CD4-positive, alpha-beta T cell (primary cell): ENCODE measurements at regions not wholly inside any gene's neighbourhood (a gene's known extent, or its start where the extent isn't known, plus 50 kb on each side); places are given as distances from the start of the nearest gene placed in this dataset.

Experiments
- ATAC-seq: fragments of 200-7000 bp; cut with Tn5 transposase; one replicate; pipeline ENCODE4 v1.10.0; 2022; ENCODE audit warnings: mild to moderate bottlenecking; ENCODE audit not compliant: poor library complexity
- CTCF ChIA-PET: fragments of 350-600 bp; sonication (Branson Sonifier 250); formaldehyde crosslinking; loops from one replicate; lab custom pipeline; 2021; ENCODE audit warnings: antibody characterized with exemption, inconsistent platforms; lab: Charles Lee
- POLR2A ChIA-PET: fragments of 350-600 bp; sonication (Branson Sonifier 250); formaldehyde crosslinking; loops from one replicate; lab custom pipeline; 2021; ENCODE audit warnings: antibody characterized with exemption, inconsistent platforms; lab: Charles Lee
- DNase-seq, 14 experiments: peaks; one replicate each; pipeline ENCODE4 v3.0.0-alpha.2; 2013 to 2020; ENCODE audit warnings: mixed read lengths in 2 of 14
- H3K27ac ChIP-seq, 2 donors: one replicate each; pipeline versions ENCODE4 v1.5.1 to v1.7.0; 2013; ENCODE audit warnings: low read length in 2 of 2, low read depth in 1 of 2, mild to moderate bottlenecking in 1 of 2
- H3K27me3 ChIP-seq, 2 experiments: 1 replicate in 1 of 2; 2 replicates in 1 of 2; pipeline versions ENCODE4 v1.6.1 to v1.7.0; 2013; ENCODE audit warnings: low read length in 2 of 2, control low read depth in 1 of 2, mild to moderate bottlenecking in 1 of 2, moderate library complexity in 1 of 2; ENCODE audit not compliant: insufficient read depth in 2 of 2, control insufficient read depth in 1 of 2
- H3K36me3 ChIP-seq: one replicate; pipeline ENCODE4 v1.6.1; 2013; ENCODE audit warnings: low read length, control low read depth; ENCODE audit not compliant: insufficient read depth
- H3K4me1 ChIP-seq: one replicate; pipeline ENCODE4 v1.6.1; 2013; ENCODE audit warnings: low read length, control low read depth; ENCODE audit not compliant: insufficient read depth
- H3K4me3 ChIP-seq: one replicate; pipeline ENCODE4 v1.5.1; 2013; ENCODE audit warnings: mild to moderate bottlenecking, low read length, moderate library complexity
- H3K9me3 ChIP-seq, 2 experiments: 1 replicate in 1 of 2; 2 replicates in 1 of 2; pipeline versions ENCODE4 v1.6.1 to v1.7.0; 2013; ENCODE audit warnings: low read length in 2 of 2, mild to moderate bottlenecking in 2 of 2, control low read depth in 1 of 2, moderate library complexity in 1 of 2; ENCODE audit not compliant: control insufficient read depth in 1 of 2, insufficient read depth in 1 of 2
- H3K27ac Mint-ChIP-seq: one replicate; pipeline ENCODE4 v1.8.0; 2020; ENCODE audit warnings: mixed read lengths
- H3K27me3 Mint-ChIP-seq: one replicate; pipeline ENCODE4 v1.8.0; 2021; ENCODE audit warnings: mixed read lengths
- H3K36me3 Mint-ChIP-seq: one replicate; pipeline ENCODE4 v1.8.0; 2021; ENCODE audit warnings: low read depth, mixed read lengths
- H3K4me1 Mint-ChIP-seq: one replicate; pipeline ENCODE4 v1.8.0; 2021; ENCODE audit warnings: low read depth, mixed read lengths
- H3K4me3 Mint-ChIP-seq: one replicate; pipeline ENCODE4 v1.8.0; 2020; ENCODE audit warnings: mild to moderate bottlenecking, mixed read lengths
- H3K9me3 Mint-ChIP-seq: one replicate; pipeline ENCODE4 v1.8.0; 2020; ENCODE audit warnings: mixed read lengths
- CTCF ChIP-seq: fragments of 200-600 bp; IDR thresholded peaks from one replicate; pipeline ENCODE4 v1.8.0; 2022; ENCODE audit warnings: antibody characterized with exemption, mild to moderate bottlenecking
- intact Hi-C, 2 experiments: fragments of 100-400 bp; cut with DNase I in 1 of 2; cut with micrococcal nuclease in 1 of 2; formaldehyde crosslinking; loops; one replicate each; pipeline versions ENCODE4 v1.15.1 to v1.9.0; 2023 to 2025; cut with DNase I, micrococcal nuclease

- ChIA-PET CTCF (no interaction called here), POLR2A (no interaction called here)
- Mint-ChIP-seq H3K4me3 (no peak overlapping the region), H3K9me3 (no peaks in the 10 kb centered on the region), H3K36me3 (no peaks in the 10 kb centered on the region), H3K27ac (no peak overlapping the region), H3K27me3 (no peaks in the 10 kb centered on the region), H3K4me1 (no peaks in the 10 kb centered on the region)
- Histone ChIP-seq H3K4me1 (no peaks in the 10 kb centered on the region), H3K27me3 (no peaks in the 10 kb centered on the region), H3K9me3 (peaks cover 0 to 7% of the 10 kb centered on the region in 2 experiments), H3K36me3 (no peaks in the 10 kb centered on the region), H3K27ac (no peak overlapping the region), H3K4me3 (no peak overlapping the region)
- ATAC-seq = no peak
- intact Hi-C loops = no loop called here
- TF ChIP-seq CTCF = no peak
- DNase-seq = no peak
Measured at GRCh38 chr9:106596984-106597383, 266.0 kb upstream of the ZNF462 start.

GRCh38 chr9:106600955-106601560 is 261.9 kb upstream of the ZNF462 start:
- POLR2A ChIA-PET = no interaction called here

GRCh38 chr9:106602344-106602743 is 260.6 kb upstream of the ZNF462 start:
- H3K9me3 ChIP-seq = peaks cover 0 to 4% of the 10 kb centered on the region in 2 experiments
- no peak overlapping the region for H3K27ac ChIP-seq
- H3K4me1 ChIP-seq = no peaks in the 10 kb centered on the region
- POLR2A ChIA-PET = no interaction called here
- H3K4me3 ChIP-seq = no peak overlapping the region
- no peaks in the 10 kb centered on the region for H3K27me3 ChIP-seq
- no peaks in the 10 kb centered on the region for H3K4me1 Mint-ChIP-seq
- no peaks in the 10 kb centered on the region for H3K36me3 Mint-ChIP-seq
- ATAC-seq = no peak
- H3K4me3 Mint-ChIP-seq = no peak overlapping the region
- no peaks in the 10 kb centered on the region for H3K36me3 ChIP-seq
- H3K27ac Mint-ChIP-seq = no peak overlapping the region
- H3K27me3 Mint-ChIP-seq = no peaks in the 10 kb centered on the region
- TF ChIP-seq CTCF = no peak
- CTCF ChIA-PET = no interaction called here
- peaks cover 9% of the 10 kb centered on the region for H3K9me3 Mint-ChIP-seq
- intact Hi-C loops = no loop called here
- no peak for DNase-seq

More at GRCh38 chr9:106600955-106601560, 261.9 kb upstream of the ZNF462 start:
- no peak for TF ChIP-seq CTCF
- Histone ChIP-seq H3K27ac (no peak overlapping the region), H3K36me3 (no peaks in the 10 kb centered on the region), H3K27me3 (no peaks in the 10 kb centered on the region), H3K4me3 (no peak overlapping the region), H3K9me3 (peaks cover 0 to 4% of the 10 kb centered on the region in 2 experiments), H3K4me1 (no peaks in the 10 kb centered on the region)
- Mint-ChIP-seq H3K36me3 (no peaks in the 10 kb centered on the region), H3K4me1 (no peaks in the 10 kb centered on the region), H3K27ac (no peak overlapping the region), H3K9me3 (peaks cover 9% of the 10 kb centered on the region), H3K4me3 (no peak overlapping the region), H3K27me3 (no peaks in the 10 kb centered on the region)
- intact Hi-C loops = no loop called here
- CTCF ChIA-PET = no interaction called here
- ATAC-seq = no peak
- DNase-seq = no peak
